Heart right ventricle (tissue), 16 donors: ENCODE measurements at regions not wholly inside any gene's neighbourhood (a gene's known extent, or its start where the extent isn't known, plus 50 kb on each side); places are given as distances from the start of the nearest gene placed in this dataset.

ENCODE experiments used
- ATAC-seq, 8 donors: fragments of 200-7000 bp; cut with Tn5 transposase; one replicate each; pipeline ENCODE4 v1.9.1; 2020; ENCODE audit warnings: mild to moderate bottlenecking in 8 of 8, moderate library complexity in 8 of 8, moderate number of reproducible peaks in 1 of 8
- DNase-seq, 2 donors: peaks; one replicate each; pipeline ENCODE4 v3.0.0-alpha.2; 2020
- H3K27ac ChIP-seq, 10 donors: fragments of 200-600 bp; sonication (generic) in 2 of 10; one replicate each; pipeline versions ENCODE4 v1.5.0 to v1.8.0; 2020 to 2022; ENCODE audit warnings: mild to moderate bottlenecking in 3 of 10
- H3K27me3 ChIP-seq, 7 donors: fragments of 200-600 bp; one replicate each; pipeline ENCODE4 v1.8.0; 2021 to 2022; ENCODE audit warnings: mild to moderate bottlenecking in 2 of 7
- H3K36me3 ChIP-seq, 9 donors: fragments of 200-600 bp; sonication (generic) in 1 of 9; one replicate each; pipeline versions ENCODE4 v1.5.0 to v1.8.0; 2020 to 2022; ENCODE audit warnings: mild to moderate bottlenecking in 2 of 9
- H3K4me1 ChIP-seq, 9 donors: fragments of 200-600 bp; sonication (generic) in 1 of 9; one replicate each; pipeline versions ENCODE4 v1.5.0 to v1.8.0; 2020 to 2022; ENCODE audit warnings: mild to moderate bottlenecking in 4 of 9
- H3K4me3 ChIP-seq, 10 donors: fragments of 200-600 bp; sonication (generic) in 2 of 10; one replicate each; pipeline versions ENCODE4 v1.5.0 to v1.8.0; 2020 to 2022; ENCODE audit warnings: mild to moderate bottlenecking in 7 of 10, moderate library complexity in 2 of 10
- H3K9me3 ChIP-seq, 11 donors: fragments of 200-600 bp in 10 of 11; sonication (generic) in 2 of 11; one replicate each; pipeline versions ENCODE4 v1.5.0 to v1.8.0; 2013 to 2022; ENCODE audit warnings: mild to moderate bottlenecking in 2 of 11, control low read depth in 1 of 11, moderate library complexity in 1 of 11
- WGBS, 2 donors: extraction: QIAGEN DNeasy Blood & Tissue Kit; methylation state at CpG; one replicate each; pipeline ENCODE4 v1.1.7; 2013; ENCODE audit warnings: inconsistent platforms in 1 of 2; 5-methylcytosine and 5-hydroxymethylcytosine counted together
- intact Hi-C, 10 donors: fragments of 100-400 bp; cut with DNase I; formaldehyde crosslinking; loops; one replicate each; pipeline versions ENCODE4 v1.11.1 to v1.14.2; 2022
- TF ChIP-seq, protein P1 (sequence below), 9 donors: fragments of 200-600 bp; sonication (generic) in 2 of 9; IDR thresholded peaks; one replicate each; pipeline versions ENCODE4 v1.5.0 to v1.8.0; 2021 to 2022; ENCODE audit warnings: antibody characterized with exemption in 9 of 9, mild to moderate bottlenecking in 5 of 9, moderate library complexity in 1 of 9
- donor health status: Arrhythmogenic right ventricular cardiomyopathy.
- donor health status: ischemic (EF 13 %, LVEDD 7.1; RV severe dilation, severe dysfunction).
- donor health status: healthy with polysubstance abuse.
- donor health status: DM: no; HTN: yes; CAD: no.
- donor health status: DM: no; HTN: no; CAD: no.
- donor health status: ischemic (EF 25% LVEDD 6.9; RV normal size, moderate dysfunction).
- donor health status: ischemic (EF 25% LVEDD 5.7; RV mildly dilated, moderate dysfunction).
- donor health status: healthy.
- donor health status: DM: yes; HTN: yes; CAD: no.
- donor health status: Ischemic cardiomyopathy.
- donor health status: ischemic (EF 35%, LVEDD 5.7; RV mildly dilated, moderate dysfunction).
- donor health status: nonischemic (EF 11% LVEDD 7.7; RV severe dilation, severe dysfunction).
- donor health status: DM: yes; HTN: yes; CAD: no.
- donor health status: PGD.
- donor health status: ischemic (EF 29% LVEDD 5.4; RV normal size, mild dysfunction).
- donor health status: nonischemic (EF 23%, LVEDD 6.1; RV moderate dilation, normal function).

DNA sequence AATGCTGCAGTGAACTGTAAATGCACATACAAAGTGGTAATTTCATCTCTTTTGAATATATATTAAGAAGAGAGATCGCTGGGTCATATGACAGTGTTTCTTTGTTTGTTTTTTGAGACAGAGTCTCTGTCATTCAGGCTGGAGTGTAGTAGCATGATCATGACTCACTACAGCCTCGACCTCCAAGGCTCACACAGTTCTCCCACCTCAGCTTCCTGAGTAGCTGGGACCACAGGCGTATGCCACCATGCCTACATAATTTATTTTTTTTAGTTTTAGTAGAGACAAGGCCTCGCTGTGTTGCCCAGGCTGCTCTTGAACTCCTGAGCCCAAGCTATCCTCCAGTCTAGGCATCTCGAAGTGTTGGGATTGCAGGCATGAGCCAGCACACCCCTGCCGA is 62.4 kb upstream of the ACSS3 start:
- DNase-seq (no peak), ATAC-seq (no peak)
- Histone ChIP-seq H3K4me1 (no peaks in the 10 kb centered on the region), H3K9me3 (no peaks in the 10 kb centered on the region), H3K27ac (no peak overlapping the region), H3K36me3 (no peaks in the 10 kb centered on the region), H3K4me3 (no peak overlapping the region), H3K27me3 (no peaks in the 10 kb centered on the region)
- intact Hi-C loops = no loop called here
- TF ChIP-seq, protein P1, sequence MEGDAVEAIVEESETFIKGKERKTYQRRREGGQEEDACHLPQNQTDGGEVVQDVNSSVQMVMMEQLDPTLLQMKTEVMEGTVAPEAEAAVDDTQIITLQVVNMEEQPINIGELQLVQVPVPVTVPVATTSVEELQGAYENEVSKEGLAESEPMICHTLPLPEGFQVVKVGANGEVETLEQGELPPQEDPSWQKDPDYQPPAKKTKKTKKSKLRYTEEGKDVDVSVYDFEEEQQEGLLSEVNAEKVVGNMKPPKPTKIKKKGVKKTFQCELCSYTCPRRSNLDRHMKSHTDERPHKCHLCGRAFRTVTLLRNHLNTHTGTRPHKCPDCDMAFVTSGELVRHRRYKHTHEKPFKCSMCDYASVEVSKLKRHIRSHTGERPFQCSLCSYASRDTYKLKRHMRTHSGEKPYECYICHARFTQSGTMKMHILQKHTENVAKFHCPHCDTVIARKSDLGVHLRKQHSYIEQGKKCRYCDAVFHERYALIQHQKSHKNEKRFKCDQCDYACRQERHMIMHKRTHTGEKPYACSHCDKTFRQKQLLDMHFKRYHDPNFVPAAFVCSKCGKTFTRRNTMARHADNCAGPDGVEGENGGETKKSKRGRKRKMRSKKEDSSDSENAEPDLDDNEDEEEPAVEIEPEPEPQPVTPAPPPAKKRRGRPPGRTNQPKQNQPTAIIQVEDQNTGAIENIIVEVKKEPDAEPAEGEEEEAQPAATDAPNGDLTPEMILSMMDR (IDR thresholded peaks at IDR 0.05) = no peak
- 64 to 73% methylated on average over 6 of the region's 6 CpGs for WGBS, 2 donors

DNA sequence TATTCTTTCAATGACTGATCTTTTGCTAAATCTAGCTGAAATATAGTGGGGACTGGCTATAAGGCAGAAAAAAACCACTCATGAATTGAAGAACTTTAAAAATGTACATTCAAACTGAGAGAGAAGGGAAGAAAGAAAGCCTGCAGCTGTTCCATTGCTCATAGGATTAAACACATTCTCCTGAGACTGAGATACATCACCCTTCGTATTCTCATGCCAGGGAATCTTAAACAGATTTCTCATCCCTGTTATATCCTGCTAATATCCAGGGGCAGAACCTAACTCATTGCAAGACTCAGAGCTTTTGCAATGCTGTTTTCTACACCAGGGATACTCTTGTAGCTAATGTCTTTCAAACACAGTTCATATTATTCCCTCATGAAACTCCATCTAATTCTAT is 67.2 kb upstream of the ACSS3 start:
- no peak for DNase-seq
- WGBS, 2 donors = 39 to 65% methylated on average over 1 of the region's 1 CpG

DNA sequence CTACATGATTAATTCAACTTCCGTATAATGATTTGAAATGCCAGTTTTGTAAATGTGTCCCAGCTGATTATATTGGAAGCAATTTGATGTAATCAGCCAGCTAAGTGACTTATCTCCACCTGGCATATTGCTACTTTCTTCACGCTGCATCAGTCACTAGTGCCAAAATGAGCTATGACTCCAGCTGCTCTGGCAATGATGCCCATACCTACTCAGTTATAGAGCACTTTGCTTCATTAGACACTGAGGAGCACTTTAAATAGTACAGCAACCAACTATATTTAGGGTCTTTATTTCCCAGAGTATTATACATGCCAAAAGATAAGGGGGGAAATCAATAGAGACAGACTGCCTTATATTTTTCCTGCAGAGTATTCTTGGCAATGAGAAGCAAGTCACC is 67.9 kb upstream of the LIN7A start:
- ATAC-seq (peak in 3 of 8 donors; percentile 76 to 91 (median 82)), DNase-seq (no peak)
- Histone ChIP-seq H3K36me3 (no peaks in the 10 kb centered on the region), H3K27me3 (no peaks in the 10 kb centered on the region), H3K4me1 (no peaks in the 10 kb centered on the region), H3K4me3 (no peak overlapping the region), H3K9me3 (peaks cover 0 to 10% (median 0%) of the 10 kb centered on the region in 11 donors), H3K27ac (no peak overlapping the region)
- TF ChIP-seq, protein P1 (IDR thresholded peaks at IDR 0.05) = no peak
- intact Hi-C loops = no loop called here
- WGBS, 2 donors = 40 to 43% methylated on average over 2 of the region's 2 CpGs

More for the DNA sequence above, 67.2 kb upstream of the ACSS3 start:
- TF ChIP-seq, protein P1 (IDR thresholded peaks at IDR 0.05) = no peak
- H3K27me3 ChIP-seq = no peaks in the 10 kb centered on the region
- intact Hi-C loops = no loop called here
- ATAC-seq = no peak
- H3K9me3 ChIP-seq = no peaks in the 10 kb centered on the region
- H3K27ac ChIP-seq = no peak overlapping the region
- H3K4me1 ChIP-seq = no peaks in the 10 kb centered on the region
- H3K36me3 ChIP-seq = no peaks in the 10 kb centered on the region
- H3K4me3 ChIP-seq = no peak overlapping the region

DNA sequence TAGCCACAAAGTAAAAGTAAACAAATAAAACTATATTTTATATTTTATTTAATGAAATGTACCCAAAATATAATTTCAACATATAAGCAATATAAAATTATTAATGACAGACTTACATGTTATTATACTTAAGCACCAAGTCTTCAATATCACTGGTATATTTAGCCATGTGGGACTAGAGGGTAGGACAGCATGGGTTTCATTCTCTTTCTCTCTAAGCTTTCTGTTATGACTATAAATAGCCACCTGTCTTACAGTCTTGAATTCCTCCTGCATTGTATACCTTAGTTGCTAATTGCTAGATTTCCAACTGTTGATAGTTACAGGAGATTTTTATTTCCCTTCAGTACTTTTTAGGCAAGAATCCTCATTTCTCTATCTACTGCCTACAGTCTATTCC is 63.1 kb upstream of the LIN7A start:
- no peaks in the 10 kb centered on the region for H3K27me3 ChIP-seq
- TF ChIP-seq, protein P1 (IDR thresholded peaks at IDR 0.05) = no peak
- ATAC-seq = no peak
- H3K36me3 ChIP-seq = no peaks in the 10 kb centered on the region
- no peak for DNase-seq
- no peaks in the 10 kb centered on the region for H3K4me1 ChIP-seq
- intact Hi-C loops = no loop called here
- no peak overlapping the region for H3K27ac ChIP-seq
- peaks cover 0 to 10% (median 0%) of the 10 kb centered on the region in 11 donors for H3K9me3 ChIP-seq
- no peak overlapping the region for H3K4me3 ChIP-seq

DNA sequence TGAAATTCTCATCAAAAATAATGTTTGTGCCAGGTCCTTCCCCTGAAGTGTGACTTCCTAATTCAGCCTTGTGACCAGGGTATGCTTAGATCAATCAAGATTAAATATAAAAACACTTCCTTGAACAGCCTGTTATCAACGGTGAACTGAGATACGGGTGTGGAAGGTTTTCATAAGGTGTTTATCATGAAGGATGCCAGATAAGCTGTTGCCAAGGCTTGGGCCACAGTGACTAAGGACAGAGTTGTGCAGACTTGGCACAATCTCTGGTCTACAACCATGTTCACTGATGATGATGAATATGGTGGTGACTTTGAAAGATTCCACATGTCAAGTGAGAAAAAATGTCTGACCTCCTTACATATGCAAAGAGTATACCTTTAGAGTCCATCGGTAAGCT is 51.3 kb upstream of the LIN7A start:
- no peaks in the 10 kb centered on the region for H3K4me1 ChIP-seq
- TF ChIP-seq, protein P1 (IDR thresholded peaks at IDR 0.05) = no peak
- intact Hi-C loops = no loop called here
- no peak overlapping the region for H3K27ac ChIP-seq
- DNase-seq (no peak), ATAC-seq (no peak)
- no peaks in the 10 kb centered on the region for H3K9me3 ChIP-seq
- 38 to 40% methylated on average over 3 of the region's 3 CpGs for WGBS, 2 donors
- no peaks in the 10 kb centered on the region for H3K36me3 ChIP-seq
- no peak overlapping the region for H3K4me3 ChIP-seq
- H3K27me3 ChIP-seq = no peaks in the 10 kb centered on the region
